GM20000 (cell line): ENCODE measurements at regions not wholly inside any gene's neighbourhood (a gene's known extent, or its start where the extent isn't known, plus 50 kb on each side); places are given as distances from the start of the nearest gene placed in this dataset.

Experiments used
- DNase-seq: peaks from one replicate; pipeline ENCODE4 v3.0.0; 2012; ENCODE audit warnings: low spot score
- TF ChIP-seq, protein P1 (sequence below): IDR thresholded peaks from 2 replicates; pipeline ENCODE4 v1.5.1; 2012; ENCODE audit warnings: mild to moderate bottlenecking, control low read depth; ENCODE audit errors: extremely low read depth, missing control alignments

DNA sequence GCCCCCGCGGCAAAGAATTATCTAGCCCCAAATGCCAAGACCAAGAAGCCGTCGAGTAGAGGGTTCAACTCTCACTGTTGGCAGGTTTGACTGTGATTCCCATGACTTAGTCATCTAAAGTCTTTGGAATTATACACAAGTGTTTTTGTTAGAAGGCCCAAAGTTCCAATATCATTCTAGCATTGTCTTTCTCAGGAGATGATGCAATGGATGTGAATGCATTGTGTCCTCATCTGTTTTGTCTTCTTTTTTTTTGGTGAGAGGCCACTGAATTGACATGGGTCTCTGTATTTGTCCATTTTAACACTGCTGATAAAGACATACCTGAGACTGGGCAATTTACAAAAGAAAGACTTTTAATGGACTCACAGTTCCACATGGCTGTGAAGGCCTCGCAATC lies 290.5 kb upstream of the ZFP64 start:
- TF ChIP-seq, protein P1, sequence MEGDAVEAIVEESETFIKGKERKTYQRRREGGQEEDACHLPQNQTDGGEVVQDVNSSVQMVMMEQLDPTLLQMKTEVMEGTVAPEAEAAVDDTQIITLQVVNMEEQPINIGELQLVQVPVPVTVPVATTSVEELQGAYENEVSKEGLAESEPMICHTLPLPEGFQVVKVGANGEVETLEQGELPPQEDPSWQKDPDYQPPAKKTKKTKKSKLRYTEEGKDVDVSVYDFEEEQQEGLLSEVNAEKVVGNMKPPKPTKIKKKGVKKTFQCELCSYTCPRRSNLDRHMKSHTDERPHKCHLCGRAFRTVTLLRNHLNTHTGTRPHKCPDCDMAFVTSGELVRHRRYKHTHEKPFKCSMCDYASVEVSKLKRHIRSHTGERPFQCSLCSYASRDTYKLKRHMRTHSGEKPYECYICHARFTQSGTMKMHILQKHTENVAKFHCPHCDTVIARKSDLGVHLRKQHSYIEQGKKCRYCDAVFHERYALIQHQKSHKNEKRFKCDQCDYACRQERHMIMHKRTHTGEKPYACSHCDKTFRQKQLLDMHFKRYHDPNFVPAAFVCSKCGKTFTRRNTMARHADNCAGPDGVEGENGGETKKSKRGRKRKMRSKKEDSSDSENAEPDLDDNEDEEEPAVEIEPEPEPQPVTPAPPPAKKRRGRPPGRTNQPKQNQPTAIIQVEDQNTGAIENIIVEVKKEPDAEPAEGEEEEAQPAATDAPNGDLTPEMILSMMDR, result no peak
- DNase-seq, result no peak

DNA sequence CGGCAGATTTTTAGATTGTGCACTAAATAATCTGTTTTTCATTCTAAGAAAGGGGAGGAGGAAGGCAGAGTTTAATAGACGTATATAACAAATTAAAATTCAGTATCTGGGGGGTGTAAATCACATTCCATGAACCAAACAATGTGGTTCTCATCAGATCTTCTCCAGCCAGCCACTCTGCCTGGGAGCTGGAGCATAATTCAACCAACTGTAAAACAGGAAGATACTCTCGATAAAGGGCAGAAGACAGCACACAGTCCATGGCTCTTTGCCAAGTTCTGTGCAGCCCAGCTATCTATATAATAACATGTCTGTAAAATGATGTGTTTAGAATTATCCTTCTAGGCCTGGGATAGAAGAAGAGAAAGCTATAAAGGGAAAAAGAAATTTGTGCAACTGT lies 289.9 kb upstream of the ZFP64 start:
- no peak for DNase-seq

DNA sequence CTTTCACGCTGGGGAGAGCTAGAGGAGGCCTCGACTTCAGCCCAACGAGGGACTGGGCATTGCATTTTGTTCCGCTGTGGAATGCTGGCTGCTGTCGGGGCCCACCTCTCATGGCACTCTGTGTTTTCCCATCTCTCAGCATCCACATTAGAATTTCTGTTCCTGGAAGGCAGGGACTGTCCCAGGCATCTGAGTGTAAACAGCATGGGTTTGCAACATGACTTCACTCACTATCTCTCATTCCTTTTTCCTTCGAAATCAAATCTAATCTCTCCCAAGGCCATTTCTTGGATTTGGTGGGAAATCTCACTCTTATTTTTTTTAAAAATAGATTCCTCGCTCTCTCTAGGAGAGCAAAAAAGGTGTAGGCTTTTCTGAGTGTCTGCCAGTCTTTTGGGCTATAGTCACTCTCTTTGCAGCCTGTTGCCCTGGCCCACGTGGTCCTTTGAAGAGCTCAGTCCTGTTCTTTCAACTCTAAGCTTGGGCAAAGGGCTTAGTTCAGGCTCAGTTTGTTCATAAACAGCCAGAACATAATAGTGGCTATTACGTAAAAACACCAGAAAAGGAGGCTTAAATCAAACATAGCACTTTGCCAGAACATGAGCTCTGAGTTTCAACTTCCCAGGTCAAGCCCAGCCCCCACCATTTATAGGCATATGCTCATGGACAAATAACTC lies 284.6 kb upstream of the ZFP64 start:
- DNase-seq, result no peak
- TF ChIP-seq, protein P1, result no peak

More for the DNA sequence above, 289.9 kb upstream of the ZFP64 start:
- TF ChIP-seq, protein P1, result no peak

DNA sequence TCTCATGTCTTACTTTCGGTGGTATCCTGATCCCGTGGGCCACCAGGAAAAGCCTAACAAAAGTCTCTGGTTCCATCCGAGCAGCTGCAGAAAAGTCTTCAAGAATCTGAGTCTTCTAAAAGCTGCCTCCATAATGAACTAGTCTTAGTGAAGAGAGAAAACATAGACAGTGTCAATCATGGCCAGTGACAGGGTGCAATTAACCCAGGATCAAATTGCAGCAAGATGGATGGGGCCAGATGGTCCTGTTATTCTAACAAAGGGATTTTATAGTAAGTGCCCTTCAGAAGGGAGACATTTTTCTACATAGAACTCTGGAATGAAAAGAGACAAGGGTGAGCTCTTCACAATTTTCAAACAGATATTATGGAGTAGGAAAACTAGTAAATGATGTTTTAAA lies 281.6 kb upstream of the ZFP64 start:
- no peak for DNase-seq
- TF ChIP-seq, protein P1, result no peak

DNA sequence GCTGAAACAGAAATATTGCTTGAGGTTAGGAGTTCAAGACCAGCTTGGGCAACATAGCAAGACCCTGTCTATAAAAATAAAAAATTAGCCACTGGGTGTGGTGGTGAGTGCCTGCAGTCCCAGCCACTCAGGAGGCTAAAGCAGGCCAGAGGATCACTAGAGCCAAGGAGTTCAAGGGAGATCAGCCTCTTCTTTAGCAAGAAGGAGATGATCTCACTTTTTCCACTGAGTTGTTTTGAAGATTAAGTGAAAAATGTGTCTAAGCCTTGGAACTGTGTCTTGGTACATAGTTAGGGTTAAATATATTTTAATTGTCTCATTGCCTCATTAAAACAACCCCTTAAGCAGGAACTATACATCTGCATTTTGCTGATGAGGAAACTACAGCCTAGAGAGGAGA lies 279.0 kb upstream of the ZFP64 start:
- TF ChIP-seq, protein P1, result no peak
- DNase-seq, result no peak

DNA sequence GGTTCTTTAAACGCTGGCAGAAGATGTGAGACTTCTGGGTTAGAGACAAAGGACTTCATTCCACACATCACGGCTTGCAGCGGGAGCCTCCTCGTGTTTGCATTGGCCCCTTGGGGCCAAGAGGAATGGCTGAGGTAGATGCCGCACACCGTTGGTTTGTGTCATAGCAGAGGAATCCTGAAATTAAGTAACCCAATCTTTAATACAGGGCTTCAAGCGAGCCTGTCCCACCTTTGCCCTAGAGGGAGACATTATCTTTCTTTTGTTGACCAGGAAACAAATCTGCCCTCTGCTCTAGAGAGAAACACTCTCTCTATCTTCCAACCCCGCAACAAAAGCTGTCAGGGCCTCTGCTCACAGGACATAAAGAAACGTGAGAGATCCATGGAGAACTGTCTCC lies 277.5 kb upstream of the ZFP64 start:
- TF ChIP-seq, protein P1, result no peak
- no peak for DNase-seq

DNA sequence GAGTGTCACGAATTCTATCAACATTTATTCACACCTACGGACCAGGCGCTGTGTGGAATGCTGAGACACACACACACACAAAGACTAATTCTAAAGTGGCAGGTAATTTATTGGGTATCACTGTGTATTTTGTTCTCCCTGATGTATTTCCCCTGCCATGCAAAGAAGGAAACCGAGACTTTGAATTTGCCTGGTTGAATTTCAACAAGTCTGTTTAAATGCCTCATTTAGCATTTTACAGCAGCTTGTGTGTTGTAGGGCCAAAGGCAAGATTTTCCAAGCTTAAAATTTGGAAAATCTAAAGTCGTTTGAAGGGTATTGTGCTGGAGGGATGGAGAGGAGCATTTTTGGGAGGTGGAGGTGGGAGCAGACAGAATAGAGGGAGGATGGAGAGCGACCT lies 274.4 kb upstream of the ZFP64 start:
- DNase-seq, result no peak
- TF ChIP-seq, protein P1, result no peak
